B cell (primary cell): ENCODE measurements at regions not wholly inside any gene's neighbourhood (a gene's known extent, or its start where the extent isn't known, plus 50 kb on each side); places are given as distances from the start of the nearest gene placed in this dataset.

Source experiments
- ATAC-seq: fragments of 200-7000 bp; cut with Tn5 transposase; one replicate; pipeline ENCODE4 v1.10.0; 2021; ENCODE audit warnings: low read depth, mild to moderate bottlenecking, moderate number of reproducible peaks, moderate library complexity
- CTCF ChIA-PET: fragments of 350-600 bp; sonication (Branson Sonifier 250); formaldehyde crosslinking; loops from one replicate; lab custom pipeline; 2021; ENCODE audit warnings: antibody characterized with exemption, inconsistent platforms; lab: Charles Lee
- POLR2A ChIA-PET: fragments of 350-600 bp; sonication (Branson Sonifier 250); formaldehyde crosslinking; loops from one replicate; lab custom pipeline; 2021; ENCODE audit warnings: antibody characterized with exemption; lab: Charles Lee
- DNase-seq: peaks from one replicate; pipeline ENCODE4 v3.0.0; 2013
- H2AFZ ChIP-seq: 2 replicates; pipeline ENCODE4 v1.6.1; 2012; ENCODE audit warnings: mild to moderate bottlenecking, low read depth, low read length; ENCODE audit not compliant: insufficient read depth, poor library complexity, severe bottlenecking
- H3K27ac ChIP-seq, 2 donors: 1 replicate in 1 of 2; 2 replicates in 1 of 2; pipeline ENCODE4 v1.5.1; 2012 to 2013; ENCODE audit warnings: low read length in 2 of 2, mild to moderate bottlenecking in 2 of 2, moderate library complexity in 1 of 2
- H3K27me3 ChIP-seq, 4 experiments: fragments of 200-600 bp in 1 of 4; sonication (generic) in 1 of 4; replicated peaks in 1 of 4; 1 replicate in 2 of 4; 2 replicates in 2 of 4; pipeline versions ENCODE4 v1.6.1 to v1.7.0; 2013 to 2016; ENCODE audit warnings: low read length in 3 of 4, mild to moderate bottlenecking in 2 of 4, mixed read lengths in 1 of 4, moderate library complexity in 1 of 4; ENCODE audit not compliant: insufficient read depth in 4 of 4, control insufficient read depth in 3 of 4; ENCODE audit errors: control extremely low read depth in 1 of 4
- H3K36me3 ChIP-seq, 2 experiments: replicated peaks in 1 of 2; 1 replicate in 1 of 2; 2 replicates in 1 of 2; pipeline versions ENCODE4 v1.6.1 to v1.7.1; 2013; ENCODE audit warnings: low read length in 1 of 2; ENCODE audit not compliant: insufficient read depth in 2 of 2, control insufficient read depth in 1 of 2; ENCODE audit errors: control extremely low read depth in 1 of 2, extremely low read depth in 1 of 2
- H3K4me1 ChIP-seq, 2 donors: fragments of 200-600 bp in 1 of 2; sonication (generic) in 1 of 2; 1 replicate in 1 of 2; 2 replicates in 1 of 2; pipeline versions ENCODE4 v1.5.1 to v1.6.1; 2013 to 2017; ENCODE audit warnings: low read length in 2 of 2; ENCODE audit not compliant: control insufficient read depth in 2 of 2, insufficient read depth in 2 of 2
- H3K4me2 ChIP-seq: replicated peaks from 2 replicates; pipeline ENCODE3; 2012; ENCODE audit warnings: mild to moderate bottlenecking, low read depth, low read length; ENCODE audit not compliant: poor library complexity, severe bottlenecking
- H3K4me3 ChIP-seq, 5 experiments: fragments of 200-600 bp in 1 of 5; sonication (generic) in 1 of 5; 1 replicate in 3 of 5; 2 replicates in 2 of 5; pipeline versions ENCODE4 v1.5.1 to v1.7.0; 2011 to 2016; ENCODE audit warnings: low read length in 4 of 5, mild to moderate bottlenecking in 4 of 5, low read depth in 2 of 5, control low read depth in 1 of 5, moderate library complexity in 1 of 5; ENCODE audit not compliant: insufficient read depth in 1 of 5; ENCODE audit errors: control extremely low read depth in 1 of 5, extremely low read depth in 1 of 5
- H3K79me2 ChIP-seq: fragments of 200-600 bp; sonication (generic); one replicate; pipeline ENCODE4 v1.6.0; 2016; ENCODE audit warnings: low read length; ENCODE audit not compliant: control insufficient read depth, insufficient read depth
- H3K9ac ChIP-seq: fragments of 200-600 bp; sonication (generic); 2 replicates; pipeline ENCODE4 v1.6.1; 2017; ENCODE audit warnings: mild to moderate bottlenecking, low read length, moderate library complexity
- H3K9me3 ChIP-seq, 3 donors: one replicate each; pipeline versions ENCODE4 v1.6.1 to v1.7.1; 2013; ENCODE audit warnings: low read length in 2 of 3; ENCODE audit not compliant: control insufficient read depth in 2 of 3, insufficient read depth in 1 of 3; ENCODE audit errors: control extremely low read depth in 1 of 3
- H4K20me1 ChIP-seq: 2 replicates; pipeline ENCODE4 v1.6.0; 2012; ENCODE audit warnings: mild to moderate bottlenecking, low read length; ENCODE audit not compliant: insufficient read depth, control insufficient read depth, poor library complexity, severe bottlenecking
- H3K27ac Mint-ChIP-seq: one replicate; pipeline ENCODE4 v1.8.0; 2021; ENCODE audit warnings: mixed read lengths
- H3K27me3 Mint-ChIP-seq: one replicate; pipeline ENCODE4 v1.8.0; 2021; ENCODE audit warnings: mixed read lengths
- H3K4me1 Mint-ChIP-seq: one replicate; pipeline ENCODE4 v1.8.0; 2021; ENCODE audit warnings: mixed read lengths
- H3K4me3 Mint-ChIP-seq: one replicate; pipeline ENCODE4 v1.8.0; 2021; ENCODE audit warnings: mixed read lengths
- H3K9me3 Mint-ChIP-seq: one replicate; pipeline ENCODE4 v1.8.0; 2022; ENCODE audit warnings: mixed read lengths; ENCODE audit not compliant: insufficient read depth
- CTCF ChIP-seq: fragments of 200-600 bp; IDR thresholded peaks from one replicate; pipeline ENCODE4 v1.8.0; 2022; ENCODE audit warnings: antibody characterized with exemption, mild to moderate bottlenecking
- EZH2 ChIP-seq: IDR thresholded peaks from 2 replicates; pipeline ENCODE4 v1.6.1; 2012; ENCODE audit warnings: borderline replicate concordance, low read depth, mild to moderate bottlenecking, moderate library complexity, low read length; ENCODE audit not compliant: insufficient read depth, poor library complexity, severe bottlenecking
- WGBS: methylation state at CpG from one replicate; pipeline ENCODE4 v1.1.5; 2013; ENCODE audit warnings: missing lambda C conversion rate; ENCODE audit not compliant: insufficient coverage; 5-methylcytosine and 5-hydroxymethylcytosine counted together
- intact Hi-C: fragments of 100-400 bp; cut with micrococcal nuclease; formaldehyde crosslinking; loops from one replicate; pipeline ENCODE4 v1.10.0; 2022

- H3K27me3 Mint-ChIP-seq, result no peaks in the 10 kb centered on the region
- DNase-seq, result no peak
- TF ChIP-seq CTCF (no peak), EZH2 (no peak)
- ATAC-seq, result no peak
- Histone ChIP-seq H3K4me1 (no peaks in the 10 kb centered on the region), H3K27me3 (no peaks in the 10 kb centered on the region), H2AFZ (no peak overlapping the region), H3K27ac (no peak overlapping the region), H3K9me3 (no peaks in the 10 kb centered on the region), H3K36me3 (no peaks in the 10 kb centered on the region), H3K4me2 (no peak overlapping the region), H3K79me2 (no peaks in the 10 kb centered on the region), H3K9ac (no peak overlapping the region), H4K20me1 (no peaks in the 10 kb centered on the region), H3K4me3 (no peak overlapping the region)
- no peaks in the 10 kb centered on the region for H3K9me3 Mint-ChIP-seq
- no peak overlapping the region for H3K27ac Mint-ChIP-seq
- H3K4me3 Mint-ChIP-seq, result no peak overlapping the region
- H3K4me1 Mint-ChIP-seq, result no peaks in the 10 kb centered on the region
- WGBS, result 88% methylated on average over 14 of the region's 14 CpGs
- POLR2A ChIA-PET, result no interaction called here
- intact Hi-C loops, result no loop called here
- CTCF ChIA-PET, result no interaction called here
These were observed 158.6 kb upstream of the RGMA start for GRCh38 chr15:93247466-93248121.

- H4K20me1 ChIP-seq, result no peaks in the 10 kb centered on the region
- no peaks in the 10 kb centered on the region for H3K4me1 ChIP-seq
- no peak overlapping the region for H3K27ac Mint-ChIP-seq
- no peaks in the 10 kb centered on the region for H3K27me3 Mint-ChIP-seq
- no peaks in the 10 kb centered on the region for H3K79me2 ChIP-seq
- ChIA-PET CTCF (no interaction called here), POLR2A (no interaction called here)
- no peak overlapping the region for H3K4me3 Mint-ChIP-seq
- H2AFZ ChIP-seq, result no peak overlapping the region
- no peak overlapping the region for H3K27ac ChIP-seq
- H3K4me2 ChIP-seq, result no peak overlapping the region
- TF ChIP-seq EZH2 (no peak), CTCF (no peak)
- H3K9me3 ChIP-seq, result peaks cover 0 to 6% (median 0%) of the 10 kb centered on the region in 3 donors
- H3K36me3 ChIP-seq, result no peaks in the 10 kb centered on the region
- DNase-seq (no peak), ATAC-seq (no peak)
- H3K4me3 ChIP-seq, result no peak overlapping the region
- H3K27me3 ChIP-seq, result no peaks in the 10 kb centered on the region
- WGBS, result 88% methylated on average over 19 of the region's 25 CpGs
- no peaks in the 10 kb centered on the region for H3K4me1 Mint-ChIP-seq
- H3K9me3 Mint-ChIP-seq, result no peaks in the 10 kb centered on the region
- H3K9ac ChIP-seq, result no peak overlapping the region
- intact Hi-C loops, result no loop called here
These were observed 157.5 kb upstream of the RGMA start for GRCh38 chr15:93246266-93247242.
